ENCODE measurements at regions not wholly inside any gene's neighbourhood (a gene's known extent, or its start where the extent isn't known, plus 50 kb on each side); places are given as distances from the start of the nearest gene placed in this dataset.

- ChIA-PET CTCF (ENCODE audit: low intra/inter-chr PET ratio, low total read pairs) (no interaction called here), POLR2A (no interaction called here)
- in situ Hi-C loops (cut with HindIII; ENCODE audit: extremely low pct_ligation_motif_present, low pct_unique_long_range_greater_than_20kb), result no loop called here
- 17% methylated on average over 1 of the region's 1 CpG for WGBS (ENCODE audit: low lambda C conversion rate)
- DNase-seq (ENCODE audit: low spot score) (no peak), FAIRE-seq (no peak), ATAC-seq (no peak)
- no peaks in the 10 kb centered on the region for H3K36me3 ChIP-seq (replicated peaks in 1 of 2; ENCODE audit: control insufficient read depth in 1 of 2, insufficient read depth in 2 of 2, low read length in 2 of 2)
- H3K4me2 ChIP-seq (ENCODE audit: low read depth, low read length), result no peak overlapping the region
- no peaks in the 10 kb centered on the region for H3K9me3 ChIP-seq (ENCODE audit: low read length)
- H3K9ac ChIP-seq (ENCODE audit: insufficient read depth, low read depth, low read length), result no peak overlapping the region
- TF ChIP-seq CCAR2 (optimal IDR thresholded peaks at IDR 0.05; ENCODE audit: low read depth, low read length), result no peak
- 0 out of 4 replicates have a peak, but pooled peaks of 1 of the 2 experiments have one; percentile 6 for TF ChIP-seq MAFK (conservative IDR thresholded peaks at IDR 0.05 in 1 of 2, IDR thresholded peaks at IDR 0.05 in 1 of 2; ENCODE audit: low read length in 2 of 2)
- TF ChIP-seq NFE2L2 (IDR thresholded peaks at IDR 0.05; ENCODE audit: low read length), result no peak
- TF ChIP-seq GLI4 (CRISPR knock-in tag; IDR thresholded peaks at IDR 0.05; ENCODE audit: borderline replicate concordance), result no peak
- TF ChIP-seq HHEX (CRISPR knock-in tag; IDR thresholded peaks at IDR 0.05), result no peak
- TF ChIP-seq ZNF17 (CRISPR knock-in tag; IDR thresholded peaks at IDR 0.05), result no peak
- no peak overlapping the region for H3K27ac ChIP-seq (ENCODE audit: extremely low read length, insufficient read depth, low read length)
- intact Hi-C loops (cut with micrococcal nuclease; ENCODE audit: unreplicated experiment), result no loop called here
- no peaks in the 10 kb centered on the region for H4K20me1 ChIP-seq (ENCODE audit: insufficient read depth, low read length)
- no peaks in the 10 kb centered on the region for H3K27me3 ChIP-seq (ENCODE audit: control insufficient read depth in 1 of 2, insufficient read depth in 2 of 2, low read length in 2 of 2)
- H3K79me2 ChIP-seq (ENCODE audit: insufficient read depth, low read length), result no peaks in the 10 kb centered on the region
- H3K4me1 ChIP-seq (ENCODE audit: insufficient read depth, low read length), result no peaks in the 10 kb centered on the region
- no TSS peak for BruUV-seq (replicated peaks)
- no peak overlapping the region for H2AFZ ChIP-seq (ENCODE audit: low read length)
- H3K4me3 ChIP-seq (replicated peaks in 1 of 3; ENCODE audit: insufficient read depth in 1 of 3, low read depth in 2 of 3, low read length in 3 of 3), result no peak overlapping the region
Observed at GRCh38 chr9:108101410-108101809, 611.8 kb upstream of the KLF4 start.

- H3K36me3 ChIP-seq (replicated peaks in 1 of 2; ENCODE audit: control insufficient read depth in 1 of 2, insufficient read depth in 2 of 2, low read length in 2 of 2), result no peaks in the 10 kb centered on the region
- H3K4me1 ChIP-seq (ENCODE audit: insufficient read depth, low read length), result no peaks in the 10 kb centered on the region
- H3K4me2 ChIP-seq (ENCODE audit: low read depth, low read length), result no peak overlapping the region
- no peak for ATAC-seq
- H4K20me1 ChIP-seq (ENCODE audit: insufficient read depth, low read length), result no peaks in the 10 kb centered on the region
- no peak overlapping the region for H2AFZ ChIP-seq (ENCODE audit: low read length)
- ChIA-PET POLR2A (no interaction called here), CTCF (ENCODE audit: low intra/inter-chr PET ratio, low total read pairs) (no interaction called here)
- in situ Hi-C loops (cut with HindIII; ENCODE audit: extremely low pct_ligation_motif_present, low pct_unique_long_range_greater_than_20kb) (no loop called here), intact Hi-C loops (cut with micrococcal nuclease; ENCODE audit: unreplicated experiment) (no loop called here)
- 39% methylated on average over 6 of the region's 6 CpGs for WGBS (ENCODE audit: low lambda C conversion rate)
- TF ChIP-seq NFAT5 (CRISPR knock-in tag; IDR thresholded peaks at IDR 0.05), result no peak
- TF ChIP-seq ZBTB1 (CRISPR knock-in tag; IDR thresholded peaks at IDR 0.05; ENCODE audit: borderline replicate concordance), result no peak
- TF ChIP-seq HNRNPH1 (optimal IDR thresholded peaks at IDR 0.05; ENCODE audit: low read depth, low read length), result no peak
- DNase-seq (ENCODE audit: low spot score), result no peak
- no peak for FAIRE-seq
- H3K4me3 ChIP-seq (replicated peaks in 1 of 3; ENCODE audit: insufficient read depth in 1 of 3, low read depth in 2 of 3, low read length in 3 of 3), result no peak overlapping the region
- no peak overlapping the region for H3K27ac ChIP-seq (ENCODE audit: extremely low read length, insufficient read depth, low read length)
- H3K9me3 ChIP-seq (ENCODE audit: low read length), result no peaks in the 10 kb centered on the region
- H3K79me2 ChIP-seq (ENCODE audit: insufficient read depth, low read length), result no peaks in the 10 kb centered on the region
- no TSS peak for BruUV-seq (replicated peaks)
- no peak overlapping the region for H3K9ac ChIP-seq (ENCODE audit: insufficient read depth, low read depth, low read length)
- H3K27me3 ChIP-seq (ENCODE audit: control insufficient read depth in 1 of 2, insufficient read depth in 2 of 2, low read length in 2 of 2), result no peaks in the 10 kb centered on the region
Observed at GRCh38 chr9:108100571-108100970, 611.0 kb upstream of the KLF4 start.

All from HepG2 (cell line).